Trophoblast cell (in vitro differentiated cells and primary cell): ENCODE measurements at regions not wholly inside any gene's neighbourhood (a gene's known extent, or its start where the extent isn't known, plus 50 kb on each side); places are given as distances from the start of the nearest gene placed in this dataset.
"Not testable (repeated sequence)": the region's sequence is repeated elsewhere in the genome, so short reads cannot be mapped to it uniquely, and the experiment has no call there.

ENCODE experiments used
- DNase-seq, 2 donors: peaks; one replicate each; pipeline ENCODE4 v3.0.0-alpha.2; 2016
- H2AFZ ChIP-seq: 2 replicates; pipeline ENCODE4 v1.6.1; 2013; ENCODE audit warnings: low read length, moderate library complexity, mild to moderate bottlenecking; ENCODE audit not compliant: insufficient read depth, poor library complexity
- H2AK5ac ChIP-seq: 2 replicates; pipeline ENCODE4 v1.6.1; 2013; ENCODE audit warnings: mild to moderate bottlenecking, low read length
- H2BK120ac ChIP-seq: 2 replicates; pipeline ENCODE4 v1.6.1; 2013; ENCODE audit warnings: low read length, mild to moderate bottlenecking, moderate library complexity; ENCODE audit not compliant: insufficient read depth, poor library complexity
- H2BK12ac ChIP-seq: 2 replicates; pipeline ENCODE4 v1.6.1; 2013; ENCODE audit warnings: mild to moderate bottlenecking, low read length, moderate library complexity
- H2BK5ac ChIP-seq: 2 replicates; pipeline ENCODE4 v1.6.1; 2013; ENCODE audit warnings: low read length, low read depth, moderate library complexity, mild to moderate bottlenecking; ENCODE audit not compliant: poor library complexity
- H3K14ac ChIP-seq: 2 replicates; pipeline ENCODE4 v1.6.1; 2013; ENCODE audit warnings: mild to moderate bottlenecking, low read length
- H3K18ac ChIP-seq: 2 replicates; pipeline ENCODE4 v1.6.1; 2013; ENCODE audit warnings: mild to moderate bottlenecking, low read length
- H3K23ac ChIP-seq: 2 replicates; pipeline ENCODE4 v1.6.1; 2013; ENCODE audit warnings: low read length
- H3K27ac ChIP-seq: 2 replicates; pipeline ENCODE4 v1.5.1; 2013; ENCODE audit warnings: low read depth, mild to moderate bottlenecking, inconsistent platforms, low read length, moderate library complexity
- H3K27me3 ChIP-seq: 2 replicates; pipeline ENCODE4 v1.6.1; 2013; ENCODE audit warnings: inconsistent platforms, mild to moderate bottlenecking, low read length, moderate library complexity; ENCODE audit not compliant: insufficient read depth
- H3K36me3 ChIP-seq, 2 experiments: 1 replicate in 1 of 2; 2 replicates in 1 of 2; pipeline ENCODE4 v1.6.1; 2013; ENCODE audit warnings: low read length in 2 of 2, mild to moderate bottlenecking in 2 of 2, moderate library complexity in 1 of 2; ENCODE audit not compliant: insufficient read depth in 2 of 2, control insufficient read depth in 1 of 2
- H3K4ac ChIP-seq: 2 replicates; pipeline ENCODE4 v1.6.1; 2013; ENCODE audit warnings: low read depth, mild to moderate bottlenecking, low read length, moderate library complexity
- H3K4me1 ChIP-seq, 2 experiments: 1 replicate in 1 of 2; 2 replicates in 1 of 2; pipeline ENCODE4 v1.6.1; 2013; ENCODE audit warnings: low read length in 2 of 2, mild to moderate bottlenecking in 2 of 2, moderate library complexity in 1 of 2; ENCODE audit not compliant: insufficient read depth in 2 of 2, control insufficient read depth in 1 of 2
- H3K4me2 ChIP-seq: 2 replicates; pipeline ENCODE4 v1.6.1; 2013; ENCODE audit warnings: inconsistent platforms, mild to moderate bottlenecking, low read length, moderate library complexity
- H3K4me3 ChIP-seq: 2 replicates; pipeline ENCODE4 v1.5.1; 2013; ENCODE audit warnings: mild to moderate bottlenecking, low read depth, low read length, inconsistent platforms
- H3K79me1 ChIP-seq: one replicate; pipeline ENCODE4 v1.6.1; 2013; ENCODE audit warnings: low read length
- H3K79me2 ChIP-seq: 2 replicates; pipeline ENCODE4 v1.6.1; 2013; ENCODE audit warnings: low read length, mild to moderate bottlenecking; ENCODE audit not compliant: control insufficient read depth, insufficient read depth, poor library complexity
- H3K9ac ChIP-seq: 2 replicates; pipeline ENCODE4 v1.6.1; 2013; ENCODE audit warnings: mild to moderate bottlenecking, low read length
- H3K9me3 ChIP-seq: 2 replicates; pipeline ENCODE4 v1.6.1; 2013; ENCODE audit warnings: low read depth, mild to moderate bottlenecking, control low read depth, inconsistent platforms, low read length; ENCODE audit not compliant: insufficient read depth
- H4K12ac ChIP-seq: 2 replicates; pipeline ENCODE4 v1.6.1; 2013; ENCODE audit warnings: low read depth, mild to moderate bottlenecking, low read length, moderate library complexity
- H4K8ac ChIP-seq: 2 replicates; pipeline ENCODE4 v1.6.1; 2013; ENCODE audit warnings: low read depth, mild to moderate bottlenecking, low read length, moderate library complexity
- H4K91ac ChIP-seq: one replicate; pipeline ENCODE4 v1.6.1; 2013; ENCODE audit warnings: low read depth, mild to moderate bottlenecking, low read length, moderate library complexity
- WGBS: extraction: QIAGEN DNeasy Blood & Tissue Kit; methylation state at CpG from one replicate; pipeline ENCODE4 v1.1.7; 2013; ENCODE audit warnings: missing lambda C conversion rate; ENCODE audit not compliant: insufficient read length, insufficient coverage; ENCODE audit errors: extremely low coverage; 5-methylcytosine and 5-hydroxymethylcytosine counted together

- not testable (repeated sequence) for H3K36me3 ChIP-seq, H3K23ac ChIP-seq, H4K91ac ChIP-seq, H3K27me3 ChIP-seq, H3K27ac ChIP-seq, H3K4me2 ChIP-seq, H2AFZ ChIP-seq, H3K4ac ChIP-seq, H3K9ac ChIP-seq, H3K79me1 ChIP-seq, H2BK120ac ChIP-seq, H2AK5ac ChIP-seq, H3K9me3 ChIP-seq, H3K79me2 ChIP-seq, H3K14ac ChIP-seq, H2BK12ac ChIP-seq, H4K8ac ChIP-seq, H2BK5ac ChIP-seq, H3K4me3 ChIP-seq, H3K18ac ChIP-seq, DNase-seq, H4K12ac ChIP-seq, H3K4me1 ChIP-seq
- WGBS = no CpG with 5 or more reads among the region's 2 CpGs
These were observed 274.9 kb upstream of the FRG1 start for GRCh38 chr4:189665712-189666305.

GRCh38 chr4:189667386-189667785, 273.3 kb upstream of the FRG1 start:
- not testable (repeated sequence) for DNase-seq, H3K36me3 ChIP-seq, H2AK5ac ChIP-seq, H3K14ac ChIP-seq, H3K9ac ChIP-seq, H3K4me3 ChIP-seq, H3K18ac ChIP-seq, H2BK12ac ChIP-seq, H3K9me3 ChIP-seq, H3K27ac ChIP-seq, H3K79me1 ChIP-seq, H3K23ac ChIP-seq, H3K4me2 ChIP-seq, H3K4ac ChIP-seq, H4K91ac ChIP-seq, H2BK5ac ChIP-seq, H2AFZ ChIP-seq, H3K4me1 ChIP-seq, H2BK120ac ChIP-seq, H3K79me2 ChIP-seq, H4K8ac ChIP-seq, H3K27me3 ChIP-seq, H4K12ac ChIP-seq
- WGBS = no CpG with 5 or more reads among the region's 1 CpG

- not testable (repeated sequence) for H3K4me1 ChIP-seq, H3K9ac ChIP-seq, H3K4ac ChIP-seq, H3K27me3 ChIP-seq, H3K4me3 ChIP-seq, H3K79me1 ChIP-seq, H3K79me2 ChIP-seq, H2AFZ ChIP-seq, H3K27ac ChIP-seq, H4K8ac ChIP-seq, H3K14ac ChIP-seq, H3K23ac ChIP-seq, H2BK12ac ChIP-seq, DNase-seq, H3K18ac ChIP-seq, H3K4me2 ChIP-seq, H4K91ac ChIP-seq, H4K12ac ChIP-seq, H3K9me3 ChIP-seq, H2AK5ac ChIP-seq, H2BK5ac ChIP-seq, H2BK120ac ChIP-seq, H3K36me3 ChIP-seq
- WGBS = no CpG with 5 or more reads among the region's 8 CpGs
These were observed 242.9 kb upstream of the FRG1 start for GRCh38 chr4:189697675-189698245.

- not testable (repeated sequence) for H3K9ac ChIP-seq, H2BK5ac ChIP-seq, H3K4ac ChIP-seq, H4K91ac ChIP-seq, H3K36me3 ChIP-seq, H2AK5ac ChIP-seq, H3K79me2 ChIP-seq, H3K27me3 ChIP-seq, H3K14ac ChIP-seq, H2BK12ac ChIP-seq, H2BK120ac ChIP-seq, H3K4me1 ChIP-seq, DNase-seq, H3K4me3 ChIP-seq, H4K12ac ChIP-seq, H2AFZ ChIP-seq, H3K27ac ChIP-seq, H3K23ac ChIP-seq, H3K4me2 ChIP-seq, H3K18ac ChIP-seq, H3K79me1 ChIP-seq, H3K9me3 ChIP-seq, H4K8ac ChIP-seq
- WGBS = no CpG with 5 or more reads among the region's 3 CpGs
These were observed 237.7 kb upstream of the FRG1 start for GRCh38 chr4:189703000-189703399.
